ENCODE measurements at regions not wholly inside any gene's neighbourhood (a gene's known extent, or its start where the extent isn't known, plus 50 kb on each side); places are given as distances from the start of the nearest gene placed in this dataset.

DNA sequence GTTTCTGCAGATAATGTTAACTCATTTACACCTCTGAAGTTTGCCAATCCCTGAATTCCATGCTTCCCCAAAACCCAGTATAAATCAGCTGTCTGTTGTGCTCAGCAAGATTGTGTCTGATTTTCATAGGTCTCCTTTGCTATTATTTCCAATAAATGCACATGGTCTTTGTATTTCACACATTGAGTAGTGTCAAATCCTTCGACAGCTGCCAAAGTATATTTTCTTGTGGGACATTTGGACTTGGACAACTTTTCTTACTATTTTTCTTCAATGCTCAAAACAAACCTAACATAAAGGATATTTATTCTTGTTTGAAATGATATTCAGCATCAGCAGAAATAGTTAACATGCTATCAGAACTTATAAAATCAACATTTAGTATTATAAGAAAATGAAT, 406.1 kb upstream of the OR4E1 start:
- TF ChIP-seq POLR2AphosphoS5 (IDR thresholded peaks at IDR 0.05; ENCODE audit: low read depth, low read length) (no peak), TAF1 (IDR thresholded peaks at IDR 0.05; ENCODE audit: borderline replicate concordance, insufficient read depth, low read length) (no peak), FOXP2 (optimal IDR thresholded peaks at IDR 0.05; ENCODE audit: borderline replicate concordance, extremely low read depth, extremely low read length, insufficient read depth) (no peak), SIN3A (IDR thresholded peaks at IDR 0.05; ENCODE audit: borderline replicate concordance, insufficient read depth, low read length) (no peak)
- TF ChIP-seq, protein P1, sequence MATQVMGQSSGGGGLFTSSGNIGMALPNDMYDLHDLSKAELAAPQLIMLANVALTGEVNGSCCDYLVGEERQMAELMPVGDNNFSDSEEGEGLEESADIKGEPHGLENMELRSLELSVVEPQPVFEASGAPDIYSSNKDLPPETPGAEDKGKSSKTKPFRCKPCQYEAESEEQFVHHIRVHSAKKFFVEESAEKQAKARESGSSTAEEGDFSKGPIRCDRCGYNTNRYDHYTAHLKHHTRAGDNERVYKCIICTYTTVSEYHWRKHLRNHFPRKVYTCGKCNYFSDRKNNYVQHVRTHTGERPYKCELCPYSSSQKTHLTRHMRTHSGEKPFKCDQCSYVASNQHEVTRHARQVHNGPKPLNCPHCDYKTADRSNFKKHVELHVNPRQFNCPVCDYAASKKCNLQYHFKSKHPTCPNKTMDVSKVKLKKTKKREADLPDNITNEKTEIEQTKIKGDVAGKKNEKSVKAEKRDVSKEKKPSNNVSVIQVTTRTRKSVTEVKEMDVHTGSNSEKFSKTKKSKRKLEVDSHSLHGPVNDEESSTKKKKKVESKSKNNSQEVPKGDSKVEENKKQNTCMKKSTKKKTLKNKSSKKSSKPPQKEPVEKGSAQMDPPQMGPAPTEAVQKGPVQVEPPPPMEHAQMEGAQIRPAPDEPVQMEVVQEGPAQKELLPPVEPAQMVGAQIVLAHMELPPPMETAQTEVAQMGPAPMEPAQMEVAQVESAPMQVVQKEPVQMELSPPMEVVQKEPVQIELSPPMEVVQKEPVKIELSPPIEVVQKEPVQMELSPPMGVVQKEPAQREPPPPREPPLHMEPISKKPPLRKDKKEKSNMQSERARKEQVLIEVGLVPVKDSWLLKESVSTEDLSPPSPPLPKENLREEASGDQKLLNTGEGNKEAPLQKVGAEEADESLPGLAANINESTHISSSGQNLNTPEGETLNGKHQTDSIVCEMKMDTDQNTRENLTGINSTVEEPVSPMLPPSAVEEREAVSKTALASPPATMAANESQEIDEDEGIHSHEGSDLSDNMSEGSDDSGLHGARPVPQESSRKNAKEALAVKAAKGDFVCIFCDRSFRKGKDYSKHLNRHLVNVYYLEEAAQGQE (IDR thresholded peaks at IDR 0.05; ENCODE audit: insufficient read depth in 1 of 2, low read depth in 2 of 2, low read length in 2 of 2): no peak

DNA sequence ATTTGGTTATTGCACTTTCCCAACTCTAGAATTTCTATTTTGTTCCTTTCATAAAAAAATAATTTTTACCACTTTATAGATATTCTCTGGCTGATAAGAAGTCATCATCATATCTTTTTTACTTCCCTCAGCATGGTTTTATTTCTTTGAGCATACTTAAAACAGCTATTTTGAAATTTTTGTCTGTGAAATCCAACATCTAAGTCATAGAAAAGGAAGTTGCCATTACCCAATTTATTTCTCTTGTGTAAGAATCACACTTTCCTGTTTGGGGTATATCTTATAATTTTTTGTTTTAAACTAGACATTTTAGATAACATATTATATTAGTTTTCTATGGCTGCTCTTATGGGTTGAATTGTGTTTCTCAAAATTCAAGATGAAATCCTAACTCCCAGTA, 400.2 kb upstream of the OR4E1 start:
- TF ChIP-seq FOXP2 (optimal IDR thresholded peaks at IDR 0.05; ENCODE audit: borderline replicate concordance, extremely low read depth, extremely low read length, insufficient read depth) (no peak), SIN3A (IDR thresholded peaks at IDR 0.05; ENCODE audit: borderline replicate concordance, insufficient read depth, low read length) (no peak), TAF1 (IDR thresholded peaks at IDR 0.05; ENCODE audit: borderline replicate concordance, insufficient read depth, low read length) (no peak), POLR2AphosphoS5 (IDR thresholded peaks at IDR 0.05; ENCODE audit: low read depth, low read length) (no peak)
- TF ChIP-seq, protein P1 (IDR thresholded peaks at IDR 0.05; ENCODE audit: insufficient read depth in 1 of 2, low read depth in 2 of 2, low read length in 2 of 2): no peak

DNA sequence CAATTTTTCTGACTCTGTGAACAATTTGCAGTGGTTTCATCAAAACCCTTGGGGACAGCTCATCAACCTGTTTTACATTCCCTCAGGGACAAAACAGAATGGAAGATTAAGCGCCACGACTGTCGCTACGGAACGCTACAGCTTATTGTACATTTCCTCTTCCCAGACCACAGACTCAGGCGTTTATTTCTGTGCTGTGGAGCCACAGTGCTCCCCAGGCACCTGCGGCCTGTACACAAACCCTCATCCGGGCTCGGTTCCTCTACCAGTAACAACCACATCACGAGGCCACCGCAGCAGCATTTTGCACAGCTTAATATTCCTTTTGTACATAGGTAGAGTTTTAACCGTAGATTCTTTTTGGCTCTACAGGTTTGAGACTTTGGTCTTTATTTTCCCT, 397.4 kb upstream of the OR4E1 start:
- no peak for TF ChIP-seq FOXP2 (optimal IDR thresholded peaks at IDR 0.05; ENCODE audit: borderline replicate concordance, extremely low read depth, extremely low read length, insufficient read depth)
- no peak for TF ChIP-seq TAF1 (IDR thresholded peaks at IDR 0.05; ENCODE audit: borderline replicate concordance, insufficient read depth, low read length)
- TF ChIP-seq, protein P1 (IDR thresholded peaks at IDR 0.05; ENCODE audit: insufficient read depth in 1 of 2, low read depth in 2 of 2, low read length in 2 of 2): no peak
- TF ChIP-seq SIN3A (IDR thresholded peaks at IDR 0.05; ENCODE audit: borderline replicate concordance, insufficient read depth, low read length): no peak
- no peak for TF ChIP-seq POLR2AphosphoS5 (IDR thresholded peaks at IDR 0.05; ENCODE audit: low read depth, low read length)

DNA sequence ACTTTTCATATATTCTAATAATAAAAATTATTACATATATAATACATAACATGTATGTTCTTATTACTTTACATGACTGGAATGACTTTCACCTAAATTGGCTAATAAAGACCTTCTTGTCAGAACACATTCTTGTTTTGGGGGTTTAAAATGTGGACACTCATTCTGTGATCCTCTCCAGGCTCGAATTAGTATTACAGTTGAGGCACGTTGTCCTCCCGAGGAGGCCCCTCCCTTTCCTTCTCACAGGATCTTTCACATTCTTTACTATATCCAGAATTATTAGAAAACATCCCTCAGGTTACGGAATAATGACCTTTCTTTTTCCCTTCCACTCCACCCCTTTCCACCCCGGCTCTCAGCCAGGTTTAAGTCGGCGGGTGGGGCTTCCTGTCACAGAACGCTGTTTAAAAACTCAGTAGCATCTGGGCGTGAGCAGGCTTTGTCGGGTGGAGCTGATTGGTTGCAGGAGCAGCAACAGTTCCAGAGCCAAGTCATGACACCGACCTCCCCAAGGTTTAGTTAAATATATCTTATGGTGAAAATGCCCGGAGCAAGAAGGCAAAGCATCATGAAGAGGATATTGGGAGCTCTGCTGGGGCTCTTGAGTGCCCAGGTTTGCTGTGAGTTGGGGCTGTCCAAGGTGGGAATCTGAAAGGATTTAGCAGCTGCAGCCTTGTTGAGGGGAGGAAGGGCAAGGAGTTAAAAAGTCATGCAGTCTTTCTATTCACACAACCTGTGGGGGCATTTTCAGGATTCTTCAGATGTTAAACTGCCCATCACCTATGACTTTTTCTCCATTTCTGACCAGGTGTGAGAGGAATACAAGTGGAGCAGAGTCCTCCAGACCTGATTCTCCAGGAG, 396.7 kb upstream of the OR4E1 start:
- TF ChIP-seq SIN3A (IDR thresholded peaks at IDR 0.05; ENCODE audit: borderline replicate concordance, insufficient read depth, low read length): no peak
- no peak for TF ChIP-seq FOXP2 (optimal IDR thresholded peaks at IDR 0.05; ENCODE audit: borderline replicate concordance, extremely low read depth, extremely low read length, insufficient read depth)
- no peak for TF ChIP-seq POLR2AphosphoS5 (IDR thresholded peaks at IDR 0.05; ENCODE audit: low read depth, low read length)
- TF ChIP-seq, protein P1 (IDR thresholded peaks at IDR 0.05; ENCODE audit: insufficient read depth in 1 of 2, low read depth in 2 of 2, low read length in 2 of 2): no peak
- TF ChIP-seq TAF1 (IDR thresholded peaks at IDR 0.05; ENCODE audit: borderline replicate concordance, insufficient read depth, low read length): no peak

Measured in PFSK-1 (cell line).